Endothelial cell of umbilical vein (primary cell): ENCODE measurements at regions not wholly inside any gene's neighbourhood (a gene's known extent, or its start where the extent isn't known, plus 50 kb on each side); places are given as distances from the start of the nearest gene placed in this dataset.

ENCODE experiments used
- EZH2 ChIP-seq: IDR thresholded peaks from 2 replicates; pipeline ENCODE4 v1.6.1; 2012; ENCODE audit warnings: borderline replicate concordance, low read depth, mild to moderate bottlenecking, moderate library complexity, low read length, inconsistent platforms; ENCODE audit not compliant: severe bottlenecking
- JUN ChIP-seq: IDR thresholded peaks from 2 replicates; pipeline ENCODE4 v1.6.1; 2011; ENCODE audit warnings: borderline replicate concordance, low read depth; ENCODE audit not compliant: insufficient read length, insufficient read depth
- MYC ChIP-seq: IDR thresholded peaks from one replicate; pipeline ENCODE4 v1.6.1; 2011; ENCODE audit warnings: mild to moderate bottlenecking, low read depth, low read length
- POLR2A ChIP-seq: IDR thresholded peaks from 2 replicates; pipeline ENCODE4 v1.6.1; 2012; ENCODE audit warnings: low read depth, mild to moderate bottlenecking, control low read depth, low read length
- POLR2AphosphoS5 ChIP-seq: IDR thresholded peaks from 2 replicates; pipeline ENCODE4 v1.6.1; 2012; ENCODE audit warnings: low read depth, mild to moderate bottlenecking, control low read depth, low read length, moderate library complexity; ENCODE audit not compliant: insufficient read depth
- TF ChIP-seq, protein P1 (sequence below), 2 donors: IDR thresholded peaks; 1 replicate in 1 of 2; 2 replicates in 1 of 2; pipeline ENCODE4 v1.5.1; 2011; ENCODE audit warnings: low read length in 2 of 2, mild to moderate bottlenecking in 2 of 2, moderate library complexity in 2 of 2, control low read depth in 1 of 2, inconsistent platforms in 1 of 2, low read depth in 1 of 2; ENCODE audit not compliant: insufficient read depth in 1 of 2; ENCODE audit errors: extremely low read depth in 1 of 2
- TF ChIP-seq, protein P2 (sequence below): IDR thresholded peaks from 2 replicates; pipeline ENCODE4 v1.6.1; 2011; ENCODE audit not compliant: insufficient read depth, insufficient read length

DNA sequence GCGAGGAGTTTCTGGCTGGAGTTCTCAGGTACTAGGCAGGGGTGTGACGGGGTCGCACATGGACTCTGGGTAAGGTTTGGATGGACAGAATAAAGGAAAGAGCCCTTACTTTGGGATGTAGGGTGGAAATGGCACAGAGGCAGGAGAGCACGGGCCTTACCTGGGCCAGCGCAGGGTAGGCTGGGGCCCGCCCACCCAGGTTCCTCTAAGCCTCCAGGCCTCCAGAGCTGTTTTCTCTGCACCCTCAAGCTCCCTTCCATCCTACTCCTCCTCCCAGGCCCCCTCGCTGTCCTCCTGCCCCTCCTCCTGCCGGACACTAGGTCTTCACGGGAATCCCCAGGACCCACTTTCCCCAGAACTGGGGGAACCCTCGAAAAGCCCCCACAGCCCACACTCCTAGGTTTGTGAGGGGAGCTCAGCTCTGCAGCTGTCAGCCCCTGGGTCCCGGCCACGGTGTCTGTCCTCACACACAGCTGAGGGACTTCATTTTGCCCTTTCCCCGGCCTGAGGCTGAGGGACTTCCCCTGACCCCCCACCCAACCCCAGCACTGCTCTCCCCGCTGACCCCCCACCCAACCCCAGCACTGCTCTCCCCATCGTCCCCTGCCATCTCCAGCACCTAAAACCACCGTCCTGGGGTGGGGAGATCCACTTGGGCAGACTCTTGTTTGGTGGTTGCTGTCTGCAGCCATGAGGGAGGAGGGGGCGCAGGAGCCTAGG is 53.0 kb upstream of the PCSK6 start:
- TF ChIP-seq, protein P1, sequence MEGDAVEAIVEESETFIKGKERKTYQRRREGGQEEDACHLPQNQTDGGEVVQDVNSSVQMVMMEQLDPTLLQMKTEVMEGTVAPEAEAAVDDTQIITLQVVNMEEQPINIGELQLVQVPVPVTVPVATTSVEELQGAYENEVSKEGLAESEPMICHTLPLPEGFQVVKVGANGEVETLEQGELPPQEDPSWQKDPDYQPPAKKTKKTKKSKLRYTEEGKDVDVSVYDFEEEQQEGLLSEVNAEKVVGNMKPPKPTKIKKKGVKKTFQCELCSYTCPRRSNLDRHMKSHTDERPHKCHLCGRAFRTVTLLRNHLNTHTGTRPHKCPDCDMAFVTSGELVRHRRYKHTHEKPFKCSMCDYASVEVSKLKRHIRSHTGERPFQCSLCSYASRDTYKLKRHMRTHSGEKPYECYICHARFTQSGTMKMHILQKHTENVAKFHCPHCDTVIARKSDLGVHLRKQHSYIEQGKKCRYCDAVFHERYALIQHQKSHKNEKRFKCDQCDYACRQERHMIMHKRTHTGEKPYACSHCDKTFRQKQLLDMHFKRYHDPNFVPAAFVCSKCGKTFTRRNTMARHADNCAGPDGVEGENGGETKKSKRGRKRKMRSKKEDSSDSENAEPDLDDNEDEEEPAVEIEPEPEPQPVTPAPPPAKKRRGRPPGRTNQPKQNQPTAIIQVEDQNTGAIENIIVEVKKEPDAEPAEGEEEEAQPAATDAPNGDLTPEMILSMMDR (IDR thresholded peaks at IDR 0.05; ENCODE audit: extremely low read depth in 1 of 2, insufficient read depth in 1 of 2, low read depth in 1 of 2, low read length in 2 of 2): no peak
- TF ChIP-seq MYC (no peak), JUN (no peak), EZH2 (no peak), POLR2A (no peak), POLR2AphosphoS5 (no peak)
- TF ChIP-seq, protein P2, sequence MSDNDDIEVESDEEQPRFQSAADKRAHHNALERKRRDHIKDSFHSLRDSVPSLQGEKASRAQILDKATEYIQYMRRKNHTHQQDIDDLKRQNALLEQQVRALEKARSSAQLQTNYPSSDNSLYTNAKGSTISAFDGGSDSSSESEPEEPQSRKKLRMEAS: no peak
